IMR-90 (cell line): ENCODE measurements at regions not wholly inside any gene's neighbourhood (a gene's known extent, or its start where the extent isn't known, plus 50 kb on each side); places are given as distances from the start of the nearest gene placed in this dataset.

Experiments used
- POLR2A ChIP-seq: IDR thresholded peaks from 2 replicates; pipeline ENCODE4 v1.6.1; 2012; ENCODE audit warnings: mild to moderate bottlenecking, low read depth, low read length
- RFX5 ChIP-seq: IDR thresholded peaks from 2 replicates; pipeline ENCODE4 v1.8.0; 2012; ENCODE audit warnings: low read depth, mild to moderate bottlenecking, low read length, moderate library complexity
- TF ChIP-seq, protein P1 (sequence below): conservative IDR thresholded peaks from 2 replicates; pipeline ENCODE4 v1.5.1; 2012; ENCODE audit warnings: mild to moderate bottlenecking, low read depth, low read length, improper control_type of control experiment

DNA sequence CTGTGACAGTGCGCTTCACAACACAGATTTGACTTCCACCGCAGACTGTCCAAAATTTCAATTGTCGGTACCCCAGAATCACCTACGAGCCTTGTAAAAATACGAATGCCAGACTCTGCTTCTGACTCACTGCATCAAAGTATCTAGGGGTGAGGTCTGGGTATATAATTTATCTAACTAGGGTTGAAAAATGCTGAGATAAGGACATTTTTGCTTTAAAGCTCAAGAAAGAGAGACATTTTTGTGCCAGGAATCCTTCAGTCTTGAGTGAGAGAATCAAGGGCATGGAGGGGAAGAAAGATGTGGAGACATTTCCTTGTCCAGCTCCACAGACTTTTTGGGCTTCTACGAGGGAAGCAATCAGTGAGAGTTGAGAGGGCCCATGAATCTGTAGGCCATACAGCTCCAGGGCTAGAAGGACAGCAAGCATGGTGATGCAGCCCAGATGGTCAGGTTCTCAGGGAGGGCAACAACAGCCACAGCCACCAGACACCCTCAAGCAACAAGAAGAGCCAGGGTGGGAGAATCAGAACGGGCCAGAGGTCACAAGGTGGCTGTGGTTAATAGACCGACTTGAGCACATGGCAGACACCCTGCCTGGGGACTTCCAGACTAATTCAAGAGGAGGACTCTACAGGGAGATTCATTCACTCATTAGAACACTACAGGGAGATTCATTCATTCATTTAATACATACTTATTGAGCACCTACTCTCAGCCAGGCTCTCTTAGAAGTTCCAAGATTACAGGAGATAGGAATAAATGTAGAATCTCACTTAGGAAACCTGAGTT is 211.1 kb upstream of the PRDM1 start:
- TF ChIP-seq POLR2A (no peak), RFX5 (no peak)
- TF ChIP-seq, protein P1, sequence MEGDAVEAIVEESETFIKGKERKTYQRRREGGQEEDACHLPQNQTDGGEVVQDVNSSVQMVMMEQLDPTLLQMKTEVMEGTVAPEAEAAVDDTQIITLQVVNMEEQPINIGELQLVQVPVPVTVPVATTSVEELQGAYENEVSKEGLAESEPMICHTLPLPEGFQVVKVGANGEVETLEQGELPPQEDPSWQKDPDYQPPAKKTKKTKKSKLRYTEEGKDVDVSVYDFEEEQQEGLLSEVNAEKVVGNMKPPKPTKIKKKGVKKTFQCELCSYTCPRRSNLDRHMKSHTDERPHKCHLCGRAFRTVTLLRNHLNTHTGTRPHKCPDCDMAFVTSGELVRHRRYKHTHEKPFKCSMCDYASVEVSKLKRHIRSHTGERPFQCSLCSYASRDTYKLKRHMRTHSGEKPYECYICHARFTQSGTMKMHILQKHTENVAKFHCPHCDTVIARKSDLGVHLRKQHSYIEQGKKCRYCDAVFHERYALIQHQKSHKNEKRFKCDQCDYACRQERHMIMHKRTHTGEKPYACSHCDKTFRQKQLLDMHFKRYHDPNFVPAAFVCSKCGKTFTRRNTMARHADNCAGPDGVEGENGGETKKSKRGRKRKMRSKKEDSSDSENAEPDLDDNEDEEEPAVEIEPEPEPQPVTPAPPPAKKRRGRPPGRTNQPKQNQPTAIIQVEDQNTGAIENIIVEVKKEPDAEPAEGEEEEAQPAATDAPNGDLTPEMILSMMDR: no peak
